ENCODE measurements at regions not wholly inside any gene's neighbourhood (a gene's known extent, or its start where the extent isn't known, plus 50 kb on each side); places are given as distances from the start of the nearest gene placed in this dataset.
"Not testable (repeated sequence)": the region's sequence is repeated elsewhere in the genome, so short reads cannot be mapped to it uniquely, and the experiment has no call there.

GRCh38 chr5:145090115-145090514 is 745.0 kb downstream of the PRELID2 start:
- no peak for DNase-seq (ENCODE audit: low spot score)

- DNase-seq (ENCODE audit: low spot score) = no peak
Measured at GRCh38 chr5:145084834-145085233, 750.3 kb downstream of the PRELID2 start.

DNA sequence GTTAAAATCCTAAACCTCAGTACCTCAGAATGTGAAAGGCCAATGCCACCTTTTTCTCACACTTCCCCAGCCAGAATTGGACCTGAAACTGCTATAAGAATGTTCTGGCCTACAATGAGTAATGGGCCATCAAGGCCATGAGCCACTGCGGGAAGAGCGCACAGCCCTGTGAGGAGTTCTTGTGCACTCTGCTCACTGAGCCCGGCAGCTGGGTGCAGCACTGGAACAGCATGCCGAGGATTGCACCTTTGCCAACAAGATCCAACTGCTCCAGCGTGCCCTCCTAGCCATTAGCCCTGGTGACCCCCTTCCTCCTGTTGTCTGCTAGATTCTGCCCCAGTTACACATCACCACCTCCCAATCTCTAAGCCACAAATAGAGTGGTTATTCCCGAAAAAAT is 758.1 kb downstream of the PRELID2 start:
- no peak for DNase-seq (ENCODE audit: low spot score)

- DNase-seq (ENCODE audit: low spot score) = no peak
Measured at GRCh38 chr5:145076040-145076439, 759.1 kb downstream of the PRELID2 start.

DNA sequence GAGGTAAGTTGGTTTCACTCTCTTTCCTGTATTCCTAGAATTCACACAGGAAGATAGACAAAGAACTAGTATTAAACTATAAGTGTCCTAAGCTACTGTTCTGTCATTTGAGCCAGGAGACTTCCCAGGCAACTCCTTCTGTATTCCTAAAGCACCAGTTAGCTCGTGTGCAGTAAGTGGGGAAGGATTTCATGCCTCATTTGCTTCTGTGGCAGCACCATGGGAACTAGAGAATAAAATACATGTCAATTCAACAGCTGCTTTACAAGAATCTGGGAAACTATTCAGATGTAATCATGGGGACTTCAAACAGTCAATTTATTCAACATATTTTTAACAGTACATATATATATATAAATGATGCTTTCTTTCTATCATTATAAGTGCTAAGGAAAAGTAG is 762.3 kb downstream of the PRELID2 start:
- DNase-seq (ENCODE audit: low spot score) = no peak

- no peak for DNase-seq (ENCODE audit: low spot score)
Measured at GRCh38 chr5:145068721-145069120, 766.4 kb downstream of the PRELID2 start.

DNA sequence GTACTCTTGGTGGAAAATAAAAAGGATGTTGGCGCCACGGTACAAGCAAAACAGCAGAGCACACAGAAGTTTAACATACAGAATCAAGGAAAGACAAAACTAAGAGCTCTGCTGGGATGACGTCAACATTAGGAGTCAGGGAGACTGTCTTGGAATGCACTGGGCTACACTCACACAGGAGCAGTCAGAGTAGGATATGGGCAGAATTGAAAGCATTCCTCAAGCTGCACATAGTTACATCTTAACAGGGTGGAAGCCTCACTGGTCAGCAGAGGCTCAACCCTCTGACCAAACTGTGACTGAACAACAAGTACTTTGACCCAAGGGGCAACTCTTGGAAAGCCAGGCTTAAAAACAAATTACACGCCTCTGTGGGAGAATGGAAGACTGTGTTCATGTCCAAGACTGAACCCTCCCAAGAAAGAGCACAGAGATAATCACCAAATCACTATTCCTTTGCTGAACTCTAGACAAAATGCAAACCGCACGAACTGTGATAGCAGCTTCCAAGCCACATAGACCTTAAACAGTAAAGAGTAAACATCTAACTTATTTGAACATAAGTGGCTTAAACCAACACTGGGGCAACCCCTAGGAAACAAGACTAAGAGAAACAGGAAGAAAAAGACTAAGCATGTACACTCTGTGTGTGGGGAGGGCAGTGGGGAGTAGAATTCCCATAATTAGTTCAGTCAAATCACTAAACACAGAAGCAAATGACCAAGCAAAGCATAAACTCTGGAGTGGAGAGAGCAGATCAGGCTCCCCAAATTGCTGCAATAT is 772.7 kb downstream of the PRELID2 start:
- DNase-seq (ENCODE audit: low spot score) = peak; percentile 48

DNA sequence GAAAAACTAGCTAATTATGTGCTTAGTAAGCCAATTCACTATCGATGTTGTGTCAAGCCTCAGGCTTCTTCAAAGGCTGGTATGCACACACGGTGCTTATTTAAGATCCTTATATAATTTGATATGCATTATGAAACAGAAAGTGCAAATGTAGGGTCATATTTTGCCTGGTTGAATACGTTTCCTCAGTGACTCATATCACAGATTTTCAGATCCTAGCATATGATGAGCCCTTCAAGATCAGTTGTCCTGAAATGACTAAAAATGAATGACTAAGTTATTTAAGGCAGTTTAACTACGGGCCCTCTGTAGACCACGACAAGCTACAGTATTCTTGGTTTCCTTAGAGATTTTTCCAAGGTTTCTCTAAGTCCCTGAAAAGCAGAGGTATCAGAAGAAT is 778.3 kb downstream of the PRELID2 start:
- DNase-seq (ENCODE audit: low spot score) = no peak

DNA sequence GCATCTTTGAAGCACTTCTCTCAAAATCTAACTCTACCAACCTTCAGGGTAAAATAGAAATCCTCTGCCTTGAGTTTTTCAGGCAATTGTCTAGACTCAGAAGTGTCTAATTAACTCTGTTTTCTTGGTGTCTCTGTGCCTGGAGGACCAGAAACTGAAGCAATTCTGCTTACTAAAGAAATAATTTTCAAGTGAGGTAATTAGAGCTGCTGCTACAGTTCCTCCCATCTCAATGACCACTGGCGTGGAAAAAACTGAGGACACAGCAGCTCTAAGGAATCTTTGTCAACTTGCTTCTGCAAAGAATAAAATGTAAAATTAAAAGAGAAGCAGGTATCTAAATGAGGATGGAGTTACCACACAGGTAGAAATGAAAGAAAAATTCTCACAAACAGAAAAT is 785.0 kb downstream of the PRELID2 start:
- no peak for DNase-seq (ENCODE audit: low spot score)

DNA sequence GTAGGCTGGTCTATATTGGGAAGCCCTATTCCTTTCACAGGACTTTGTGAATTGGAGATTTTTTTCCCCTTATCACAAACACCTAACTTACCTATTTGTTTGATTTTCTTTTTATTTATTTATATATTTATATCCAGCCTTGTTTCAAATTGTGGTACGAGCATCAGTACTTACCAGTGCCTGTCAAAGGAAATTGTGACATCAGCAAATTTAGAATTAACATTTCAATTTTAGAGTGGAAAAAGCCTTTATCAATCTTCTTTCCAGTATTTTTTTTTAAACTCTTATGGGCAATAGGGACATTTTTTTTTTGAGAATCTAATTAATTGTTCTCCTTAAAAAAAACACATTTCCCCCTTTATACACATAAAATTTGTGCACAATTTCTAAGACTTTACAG is 790.2 kb downstream of the PRELID2 start:
- DNase-seq (ENCODE audit: low spot score) = no peak

DNA sequence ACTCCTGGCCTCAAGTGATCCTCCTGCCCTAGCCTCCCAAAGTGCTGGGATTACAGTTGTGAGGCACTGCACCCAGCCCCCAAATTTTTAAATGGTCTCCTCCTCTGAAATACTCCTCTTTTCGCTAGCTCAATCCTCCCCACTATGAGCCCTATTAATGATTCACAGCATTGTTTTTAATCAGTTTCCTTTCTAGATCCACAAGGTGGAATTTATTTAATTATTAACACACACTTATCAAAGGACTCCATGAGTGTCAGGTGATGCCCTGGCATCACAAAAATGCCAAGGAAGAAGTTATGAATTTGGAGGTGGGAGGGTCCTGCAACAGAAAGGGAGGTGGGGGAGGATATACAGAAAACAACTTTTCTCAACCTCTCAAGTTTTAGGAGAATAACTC is 806.5 kb downstream of the PRELID2 start:
- DNase-seq (ENCODE audit: low spot score) = no peak

GRCh38 chr5:145027286-145027685 is 807.9 kb downstream of the PRELID2 start:
- DNase-seq (ENCODE audit: low spot score) = no peak

GRCh38 chr5:145025775-145026174 is 809.4 kb downstream of the PRELID2 start:
- DNase-seq (ENCODE audit: low spot score) = no peak

DNA sequence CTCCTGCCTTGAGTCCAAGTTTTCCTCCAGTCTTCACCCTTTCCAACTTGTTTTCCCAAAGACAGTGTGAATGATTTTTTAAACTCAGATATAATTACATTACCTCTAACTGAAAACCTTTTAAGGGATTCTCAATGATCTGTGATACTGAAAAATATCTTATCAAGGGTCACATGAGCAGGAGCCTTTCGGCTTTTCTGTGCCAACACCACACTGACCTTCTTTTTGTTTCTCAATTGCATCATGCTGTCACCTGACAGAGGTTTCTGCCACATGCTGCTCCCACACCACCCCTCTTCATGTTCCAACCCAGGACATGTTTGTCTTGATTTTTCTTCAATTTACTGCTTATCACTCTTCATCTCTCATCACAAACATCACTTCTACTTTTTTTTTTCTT is 820.0 kb downstream of the PRELID2 start:
- no peak for DNase-seq (ENCODE audit: low spot score)

DNA sequence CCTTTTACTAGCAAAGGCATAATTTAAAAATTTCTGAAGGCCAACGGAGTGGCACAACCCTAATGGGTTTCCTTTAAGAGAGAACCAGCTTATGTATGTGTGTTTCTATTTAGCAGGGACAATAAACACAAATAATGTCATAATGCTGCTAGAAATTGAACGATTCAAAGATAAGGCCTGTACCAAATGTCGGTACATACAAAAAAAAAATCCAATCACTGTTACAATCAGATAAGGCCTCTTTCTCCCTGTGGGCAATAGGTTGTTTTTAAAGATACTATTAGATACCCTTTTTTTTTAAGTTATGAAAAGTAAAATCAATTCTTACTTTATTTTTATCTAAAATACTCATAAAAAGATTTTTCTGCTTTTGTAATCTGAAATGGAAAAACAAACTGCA is 821.0 kb downstream of the PRELID2 start:
- DNase-seq (ENCODE audit: low spot score) = no peak

DNA sequence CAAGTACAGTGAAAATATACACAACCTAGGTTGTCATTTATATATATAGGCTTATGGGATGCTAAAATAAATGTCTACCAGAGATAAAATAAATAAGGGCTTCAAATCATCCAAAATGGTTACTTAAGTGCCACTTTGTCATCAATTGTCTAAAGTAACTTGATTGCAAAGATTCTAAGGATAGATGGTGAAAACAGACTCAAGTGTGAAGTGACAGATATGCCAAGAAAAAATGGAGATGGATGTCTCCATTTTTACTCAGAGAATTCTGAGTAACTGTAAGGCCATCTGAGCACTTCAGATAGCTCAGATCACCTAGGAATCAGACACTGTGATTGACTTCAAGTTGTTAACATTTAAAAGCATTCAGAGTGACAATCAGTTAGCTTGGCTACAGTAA is 824.3 kb downstream of the PRELID2 start:
- DNase-seq (ENCODE audit: low spot score) = no peak

DNA sequence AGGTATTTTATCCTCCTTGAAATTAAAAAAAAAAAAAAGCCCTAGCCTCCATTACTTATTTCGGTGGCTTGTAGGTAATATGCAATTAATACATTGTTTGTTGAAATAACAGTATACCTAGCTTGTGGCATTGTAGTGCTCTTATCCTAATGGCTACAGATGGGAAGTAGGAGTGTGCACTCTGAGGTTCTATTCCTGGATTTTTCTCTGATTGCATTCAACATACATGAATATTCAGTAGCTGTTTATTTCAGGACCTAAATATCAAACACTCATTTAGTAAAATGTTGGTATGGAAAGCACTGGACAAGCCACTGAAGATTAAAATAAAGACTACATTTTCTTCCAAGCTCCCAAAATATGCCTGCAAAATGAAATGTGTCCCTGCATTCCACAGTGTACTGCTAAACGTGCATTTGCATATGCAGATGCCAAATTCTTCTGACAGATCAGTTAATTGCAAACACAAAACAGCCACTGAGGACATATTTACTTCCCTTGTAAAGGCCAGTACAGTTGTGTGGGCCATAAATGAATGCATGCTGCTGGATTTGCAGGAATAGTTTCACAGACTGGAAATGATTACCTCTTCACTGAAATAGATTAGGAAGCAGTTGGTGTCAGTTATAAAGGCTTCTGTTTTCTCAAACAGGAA is 826.1 kb downstream of the PRELID2 start:
- no peak for DNase-seq (ENCODE audit: low spot score)

DNA sequence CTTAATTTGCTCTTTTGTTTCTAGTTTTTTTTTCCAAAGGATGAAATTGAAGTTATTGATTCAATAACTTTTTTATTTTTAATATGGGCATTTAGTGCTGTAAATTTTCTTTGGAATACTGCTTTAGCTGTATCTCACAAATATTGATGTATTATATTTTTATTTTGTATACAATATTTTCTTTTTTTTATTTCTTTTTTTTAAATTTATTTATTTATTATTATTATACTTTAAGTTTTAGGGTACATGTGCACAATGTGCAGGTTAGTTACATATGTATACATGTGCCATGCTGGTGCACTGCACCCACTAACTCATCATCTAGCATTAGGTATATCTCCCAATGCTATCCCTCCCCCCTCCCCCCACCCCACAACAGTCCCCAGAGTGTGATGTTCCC is 823.7 kb downstream of the KCTD16 start:
- not testable (repeated sequence) for DNase-seq (ENCODE audit: low spot score)

- DNase-seq (ENCODE audit: low spot score) = no peak
Measured at GRCh38 chr5:144983101-144983500, 812.4 kb downstream of the KCTD16 start.

GRCh38 chr5:144979516-144980264 is 809.0 kb downstream of the KCTD16 start:
- DNase-seq (ENCODE audit: low spot score) = no peak

GRCh38 chr5:144972317-144972716 is 801.6 kb downstream of the KCTD16 start:
- DNase-seq (ENCODE audit: low spot score) = no peak

DNA sequence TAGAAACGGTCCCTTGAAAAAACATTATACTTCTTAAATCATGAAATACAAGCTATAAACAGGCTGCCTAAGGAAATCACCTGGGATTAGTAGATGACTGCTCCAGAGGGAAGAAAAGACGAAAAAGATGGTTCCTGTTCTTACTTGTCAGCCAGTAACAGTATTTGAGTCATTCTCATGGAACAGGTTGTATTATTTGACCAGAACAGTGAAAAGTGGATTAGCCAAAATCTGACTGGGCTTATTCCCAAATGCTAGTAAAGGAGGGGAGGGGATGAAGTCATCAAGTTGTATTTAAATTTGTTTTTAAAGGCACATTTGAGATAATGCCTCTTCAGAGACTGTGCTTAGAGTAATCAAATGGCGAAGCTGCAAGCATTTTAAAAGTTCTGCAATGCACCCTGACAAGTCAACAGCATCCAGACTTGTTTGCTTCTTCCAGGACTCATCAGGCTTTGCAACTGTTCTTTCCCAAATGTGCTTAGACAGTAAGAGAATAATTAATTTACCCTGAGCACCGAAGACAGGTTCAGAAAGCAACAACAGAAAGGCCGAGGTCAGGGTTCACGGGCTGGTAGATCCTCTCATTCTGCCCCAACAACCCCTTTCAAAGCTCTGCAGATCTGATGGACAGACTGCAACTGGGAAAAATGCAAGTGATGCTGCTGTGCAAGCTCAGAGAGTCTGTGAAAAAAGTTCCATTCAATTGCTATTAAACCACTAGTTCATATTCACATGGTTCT is 800.6 kb downstream of the KCTD16 start:
- DNase-seq (ENCODE audit: low spot score) = peak; percentile 55
